ENCODE measurements at regions not wholly inside any gene's neighbourhood (a gene's known extent, or its start where the extent isn't known, plus 50 kb on each side); places are given as distances from the start of the nearest gene placed in this dataset.

GRCh38 chr20:58584881-58585752, 66.0 kb upstream of the STX16 start:
- TF ChIP-seq, protein P1, sequence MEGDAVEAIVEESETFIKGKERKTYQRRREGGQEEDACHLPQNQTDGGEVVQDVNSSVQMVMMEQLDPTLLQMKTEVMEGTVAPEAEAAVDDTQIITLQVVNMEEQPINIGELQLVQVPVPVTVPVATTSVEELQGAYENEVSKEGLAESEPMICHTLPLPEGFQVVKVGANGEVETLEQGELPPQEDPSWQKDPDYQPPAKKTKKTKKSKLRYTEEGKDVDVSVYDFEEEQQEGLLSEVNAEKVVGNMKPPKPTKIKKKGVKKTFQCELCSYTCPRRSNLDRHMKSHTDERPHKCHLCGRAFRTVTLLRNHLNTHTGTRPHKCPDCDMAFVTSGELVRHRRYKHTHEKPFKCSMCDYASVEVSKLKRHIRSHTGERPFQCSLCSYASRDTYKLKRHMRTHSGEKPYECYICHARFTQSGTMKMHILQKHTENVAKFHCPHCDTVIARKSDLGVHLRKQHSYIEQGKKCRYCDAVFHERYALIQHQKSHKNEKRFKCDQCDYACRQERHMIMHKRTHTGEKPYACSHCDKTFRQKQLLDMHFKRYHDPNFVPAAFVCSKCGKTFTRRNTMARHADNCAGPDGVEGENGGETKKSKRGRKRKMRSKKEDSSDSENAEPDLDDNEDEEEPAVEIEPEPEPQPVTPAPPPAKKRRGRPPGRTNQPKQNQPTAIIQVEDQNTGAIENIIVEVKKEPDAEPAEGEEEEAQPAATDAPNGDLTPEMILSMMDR (IDR thresholded peaks at IDR 0.05; ENCODE audit: low read depth, low read length) = no peak
- no peak for DNase-seq (ENCODE audit: extremely low read depth, low read depth)

DNA sequence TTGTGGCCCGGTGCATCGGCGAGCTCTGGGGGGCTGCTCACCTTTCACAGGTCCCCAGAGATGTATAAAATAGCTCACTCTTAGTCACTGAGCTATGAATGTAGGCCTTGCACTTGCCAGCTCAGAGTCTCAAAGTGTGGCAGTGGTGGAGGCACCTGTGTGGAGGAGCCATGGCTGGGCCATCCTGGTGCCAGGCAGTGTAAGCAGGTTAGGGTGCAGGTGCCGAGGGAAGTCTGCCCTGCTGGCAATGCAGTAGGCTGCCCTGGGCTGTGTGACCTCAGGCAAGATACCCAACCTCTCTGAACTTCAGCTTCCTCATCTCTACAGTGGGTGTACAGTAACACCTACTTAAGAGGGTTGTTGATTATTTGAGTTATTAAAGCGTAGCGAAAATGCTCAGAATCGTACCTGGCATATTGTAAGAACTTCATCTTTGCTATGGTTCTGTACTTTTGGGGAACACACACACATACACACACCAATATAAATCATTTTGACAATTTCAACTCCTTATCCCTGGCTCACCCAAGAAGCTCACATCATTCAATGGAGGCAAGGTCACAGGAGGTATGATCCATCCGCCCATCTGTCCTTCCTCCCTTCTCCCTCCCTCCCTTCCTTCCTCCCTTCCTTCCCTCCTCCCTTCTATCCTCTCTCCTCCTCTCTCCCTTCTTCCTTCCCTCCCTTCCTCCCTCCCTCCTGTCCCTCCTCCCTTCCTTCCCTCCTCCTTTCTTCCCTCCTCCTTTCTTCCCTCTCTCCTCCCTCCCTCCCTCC, 66.8 kb upstream of the STX16 start:
- DNase-seq (ENCODE audit: extremely low read depth, low read depth) = no peak
- TF ChIP-seq, protein P1 (IDR thresholded peaks at IDR 0.05; ENCODE audit: low read depth, low read length) = no peak

DNA sequence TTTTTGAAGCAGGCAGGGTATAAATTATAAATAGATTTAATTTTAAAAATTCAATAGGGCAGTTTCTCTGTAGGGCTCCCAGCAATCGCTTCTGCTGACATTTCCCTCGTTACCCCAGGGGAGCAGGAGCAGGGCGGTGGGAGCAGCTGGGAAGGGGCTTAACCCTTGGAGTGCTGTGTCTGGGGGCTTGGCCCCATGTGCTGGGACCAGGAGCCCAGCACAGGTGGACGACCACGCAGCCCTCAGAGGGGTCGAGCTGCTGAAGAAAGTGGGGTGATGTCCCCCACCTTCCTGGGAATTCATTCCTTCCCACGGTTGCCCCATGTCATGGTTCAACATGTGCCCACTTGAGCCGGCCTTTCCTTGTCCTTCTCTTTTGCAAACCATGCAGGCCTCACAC, 67.5 kb upstream of the STX16 start:
- TF ChIP-seq, protein P1 (IDR thresholded peaks at IDR 0.05; ENCODE audit: low read depth, low read length) = no peak
- no peak for DNase-seq (ENCODE audit: extremely low read depth, low read depth)

DNA sequence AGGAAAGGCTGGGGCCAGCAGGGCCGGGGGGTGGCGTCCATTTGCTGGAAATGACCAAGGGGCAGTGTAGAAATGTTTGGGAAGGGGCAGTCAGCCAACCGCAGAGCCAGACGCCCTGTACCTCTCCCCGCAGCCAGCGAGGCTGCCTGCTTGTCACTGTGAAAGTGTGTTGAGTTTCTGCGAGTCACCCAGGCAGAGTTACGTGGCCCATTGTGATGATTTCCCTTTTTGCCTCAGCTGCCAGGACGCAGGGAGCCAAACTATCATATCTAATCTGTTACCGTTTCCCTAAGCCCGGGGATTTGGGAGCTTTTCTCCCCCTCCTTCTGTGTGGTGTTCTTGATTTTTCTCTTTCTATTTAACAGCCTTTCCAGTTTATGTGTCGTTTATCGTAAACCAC, 67.9 kb upstream of the STX16 start:
- TF ChIP-seq, protein P1 (IDR thresholded peaks at IDR 0.05; ENCODE audit: low read depth, low read length) = no peak
- DNase-seq (ENCODE audit: extremely low read depth, low read depth) = no peak

GRCh38 chr20:58580474-58580835, 65.3 kb upstream of the APCDD1L start:
- TF ChIP-seq, protein P1 (IDR thresholded peaks at IDR 0.05; ENCODE audit: low read depth, low read length) = no peak
- no peak for DNase-seq (ENCODE audit: extremely low read depth, low read depth)

DNA sequence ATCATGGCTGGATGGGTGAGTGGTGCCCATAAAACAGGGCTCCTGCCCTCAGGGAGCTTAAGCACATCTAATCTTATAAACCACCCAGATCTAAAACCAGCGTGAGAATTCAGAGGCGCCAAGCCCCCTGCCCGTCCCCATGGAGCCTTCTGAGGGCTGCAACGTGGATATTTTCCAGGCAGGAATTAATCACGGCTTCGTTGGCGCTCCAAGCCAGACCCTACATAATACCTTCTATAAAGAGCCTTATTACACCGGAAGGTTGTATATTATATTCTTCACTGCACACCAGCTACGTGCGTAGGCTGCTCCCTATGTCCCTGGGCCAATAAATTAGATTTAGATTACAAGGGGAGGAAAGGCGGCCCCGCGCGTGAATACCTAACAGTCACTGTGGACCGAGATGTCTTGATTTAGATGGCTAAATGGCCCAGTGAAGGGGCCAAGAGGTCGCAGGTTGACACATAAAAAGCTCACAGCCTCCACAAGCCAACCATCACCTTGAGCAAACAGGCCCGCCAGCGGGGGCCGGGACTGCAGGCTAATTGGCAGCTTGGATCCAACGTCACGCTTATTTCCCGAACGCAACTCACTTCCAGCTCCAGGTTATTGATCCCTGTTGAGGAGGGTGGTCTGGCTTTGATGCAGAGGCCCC, 64.7 kb upstream of the APCDD1L start:
- TF ChIP-seq, protein P1 (IDR thresholded peaks at IDR 0.05; ENCODE audit: low read depth, low read length) = no peak
- DNase-seq (ENCODE audit: extremely low read depth, low read depth) = no peak
